HG03432 (cell line): ENCODE measurements at regions not wholly inside any gene's neighbourhood (a gene's known extent, or its start where the extent isn't known, plus 50 kb on each side); places are given as distances from the start of the nearest gene placed in this dataset.

ENCODE experiments used
- ATAC-seq: cut with Tn5 transposase; IDR thresholded peaks from one replicate; pipeline ENCODE4 v1.9.1; 2021; ENCODE audit warnings: mild to moderate bottlenecking, moderate library complexity; ENCODE audit not compliant: unreplicated experiment

- ATAC-seq, result no peak
Observed at GRCh38 chr21:36532769-36533467, 53.0 kb upstream of the CLDN14 start.

GRCh38 chr21:36533468-36533848 is 53.5 kb upstream of the CLDN14 start:
- no peak for ATAC-seq

- no peak for ATAC-seq
Observed at GRCh38 chr21:36534656-36535055, 54.7 kb upstream of the CLDN14 start.

GRCh38 chr21:36535618-36536241 is 55.8 kb upstream of the CLDN14 start:
- peak; percentile 84 for ATAC-seq

- ATAC-seq, result no peak
Observed at GRCh38 chr21:36538761-36539160, 58.8 kb upstream of the CLDN14 start.

GRCh38 chr21:36539434-36540150 is 59.7 kb upstream of the CLDN14 start:
- ATAC-seq, result no peak

- ATAC-seq, result no peak
Observed at GRCh38 chr21:36540700-36541099, 60.8 kb upstream of the CLDN14 start.

GRCh38 chr21:36541721-36542139 is 61.8 kb upstream of the CLDN14 start:
- ATAC-seq, result no peak

- ATAC-seq, result peak; percentile 68
Observed at GRCh38 chr21:36542312-36543101, 62.6 kb upstream of the CLDN14 start.

- ATAC-seq, result no peak
Observed at GRCh38 chr21:36543924-36544323, 64.0 kb upstream of the CLDN14 start.

GRCh38 chr21:36544545-36544944 is 64.6 kb upstream of the CLDN14 start:
- ATAC-seq, result no peak

GRCh38 chr21:36545776-36546511 is 66.0 kb upstream of the CLDN14 start:
- no peak for ATAC-seq

- ATAC-seq, result no peak
Observed at GRCh38 chr21:36547464-36547863, 67.5 kb upstream of the CLDN14 start.

GRCh38 chr21:36548866-36549265 is 68.9 kb upstream of the CLDN14 start:
- no peak for ATAC-seq

GRCh38 chr21:36549470-36549869 is 69.5 kb upstream of the CLDN14 start:
- no peak for ATAC-seq

- ATAC-seq, result no peak
Observed at GRCh38 chr21:36550761-36551160, 70.8 kb upstream of the CLDN14 start.

GRCh38 chr21:36551321-36551720 is 71.4 kb upstream of the CLDN14 start:
- ATAC-seq, result no peak

GRCh38 chr21:36551731-36552433 is 72.0 kb upstream of the CLDN14 start:
- ATAC-seq, result no peak

- ATAC-seq, result no peak
Observed at GRCh38 chr21:36552434-36552785, 72.5 kb upstream of the CLDN14 start.

GRCh38 chr21:36553406-36553805 is 73.5 kb upstream of the CLDN14 start:
- no peak for ATAC-seq
